Activated T-helper 1 cell treated with anti-CD3 and anti-CD28 coated beads, Interleukin-12 subunit alpha, Interleukin-12 subunit beta, Interleukin-2, Interleukin-4 antibody, amounts not matched to agents 30 ng/mL and 10 ng/mL and 1 ng/mL, durations not matched to agents 14 hours and 24 hours and 36 hours (primary cell): ENCODE measurements at regions not wholly inside any gene's neighbourhood (a gene's known extent, or its start where the extent isn't known, plus 50 kb on each side); places are given as distances from the start of the nearest gene placed in this dataset.

ENCODE experiments used
- DNase-seq: peaks from one replicate; pipeline ENCODE4 v3.0.0; 2021; ENCODE audit warnings: low spot score
- H3K27ac Mint-ChIP-seq: one replicate; pipeline ENCODE4 v1.8.0; 2021; ENCODE audit warnings: mild to moderate bottlenecking, mixed read lengths
- H3K27me3 Mint-ChIP-seq: one replicate; pipeline ENCODE4 v1.8.0; 2022; ENCODE audit warnings: mild to moderate bottlenecking, moderate library complexity, mixed read lengths; ENCODE audit not compliant: insufficient read depth
- H3K36me3 Mint-ChIP-seq: one replicate; pipeline ENCODE4 v1.8.0; 2021; ENCODE audit warnings: low read depth, mixed read lengths
- H3K4me1 Mint-ChIP-seq: one replicate; pipeline ENCODE4 v1.8.0; 2021; ENCODE audit warnings: low read depth, mixed read lengths
- H3K4me3 Mint-ChIP-seq: one replicate; pipeline ENCODE4 v1.8.0; 2021; ENCODE audit warnings: mild to moderate bottlenecking, moderate library complexity, mixed read lengths
- H3K9me3 Mint-ChIP-seq: one replicate; pipeline ENCODE4 v1.8.0; 2021; ENCODE audit warnings: mixed read lengths
- intact Hi-C: fragments of 100-400 bp; cut with micrococcal nuclease; formaldehyde crosslinking; loops from one replicate; pipeline ENCODE4 v1.15.1; 2024

- no peaks in the 10 kb centered on the region for H3K36me3 Mint-ChIP-seq
- H3K4me3 Mint-ChIP-seq: no peak overlapping the region
- no peak overlapping the region for H3K27ac Mint-ChIP-seq
- no peak for DNase-seq
- H3K9me3 Mint-ChIP-seq: no peaks in the 10 kb centered on the region
- no peaks in the 10 kb centered on the region for H3K27me3 Mint-ChIP-seq
- no peaks in the 10 kb centered on the region for H3K4me1 Mint-ChIP-seq
- intact Hi-C loops: no loop called here
These were observed 263.5 kb downstream of the YTHDC2 start for GRCh38 chr5:113776832-113777525.

GRCh38 chr5:113778147-113778546 lies 264.7 kb downstream of the YTHDC2 start:
- H3K27me3 Mint-ChIP-seq: no peaks in the 10 kb centered on the region
- intact Hi-C loops: no loop called here
- H3K27ac Mint-ChIP-seq: no peak overlapping the region
- no peak for DNase-seq
- H3K4me1 Mint-ChIP-seq: no peaks in the 10 kb centered on the region
- H3K9me3 Mint-ChIP-seq: no peaks in the 10 kb centered on the region
- H3K4me3 Mint-ChIP-seq: no peak overlapping the region
- H3K36me3 Mint-ChIP-seq: no peaks in the 10 kb centered on the region

- Mint-ChIP-seq H3K4me3 (no peak overlapping the region), H3K27me3 (peaks cover 2% of the 10 kb centered on the region), H3K27ac (no peak overlapping the region), H3K9me3 (no peaks in the 10 kb centered on the region), H3K36me3 (no peaks in the 10 kb centered on the region), H3K4me1 (no peaks in the 10 kb centered on the region)
- intact Hi-C loops: no loop called here
- DNase-seq: no peak
These were observed 274.7 kb downstream of the YTHDC2 start for GRCh38 chr5:113788141-113788655.

- no peaks in the 10 kb centered on the region for H3K4me1 Mint-ChIP-seq
- DNase-seq: no peak
- H3K36me3 Mint-ChIP-seq: no peaks in the 10 kb centered on the region
- H3K27me3 Mint-ChIP-seq: peaks cover 2% of the 10 kb centered on the region
- no peak overlapping the region for H3K4me3 Mint-ChIP-seq
- intact Hi-C loops: no loop called here
- no peak overlapping the region for H3K27ac Mint-ChIP-seq
- no peaks in the 10 kb centered on the region for H3K9me3 Mint-ChIP-seq
These were observed 276.3 kb downstream of the YTHDC2 start for GRCh38 chr5:113789769-113790168.

- no peaks in the 10 kb centered on the region for H3K4me1 Mint-ChIP-seq
- H3K4me3 Mint-ChIP-seq: no peak overlapping the region
- no peaks in the 10 kb centered on the region for H3K9me3 Mint-ChIP-seq
- peaks cover 2% of the 10 kb centered on the region for H3K27me3 Mint-ChIP-seq
- no peak for DNase-seq
- no peak overlapping the region for H3K27ac Mint-ChIP-seq
- H3K36me3 Mint-ChIP-seq: no peaks in the 10 kb centered on the region
- intact Hi-C loops: no loop called here
These were observed 279.3 kb downstream of the YTHDC2 start for GRCh38 chr5:113792806-113793205.

- no peak for DNase-seq
- Mint-ChIP-seq H3K9me3 (no peaks in the 10 kb centered on the region), H3K27ac (no peak overlapping the region), H3K36me3 (no peaks in the 10 kb centered on the region), H3K4me1 (no peaks in the 10 kb centered on the region), H3K4me3 (no peak overlapping the region), H3K27me3 (no peaks in the 10 kb centered on the region)
- intact Hi-C loops: no loop called here
These were observed 281.5 kb downstream of the YTHDC2 start for GRCh38 chr5:113794981-113795380.

GRCh38 chr5:113800686-113801085 lies 287.2 kb downstream of the YTHDC2 start:
- no peak overlapping the region for H3K27ac Mint-ChIP-seq
- H3K36me3 Mint-ChIP-seq: no peaks in the 10 kb centered on the region
- H3K4me1 Mint-ChIP-seq: no peaks in the 10 kb centered on the region
- H3K27me3 Mint-ChIP-seq: no peaks in the 10 kb centered on the region
- no peak overlapping the region for H3K4me3 Mint-ChIP-seq
- no peak for DNase-seq
- intact Hi-C loops: no loop called here
- H3K9me3 Mint-ChIP-seq: no peaks in the 10 kb centered on the region

- no peak for DNase-seq
- no peaks in the 10 kb centered on the region for H3K36me3 Mint-ChIP-seq
- intact Hi-C loops: no loop called here
- H3K27me3 Mint-ChIP-seq: no peaks in the 10 kb centered on the region
- no peaks in the 10 kb centered on the region for H3K9me3 Mint-ChIP-seq
- H3K27ac Mint-ChIP-seq: no peak overlapping the region
- H3K4me3 Mint-ChIP-seq: no peak overlapping the region
- no peaks in the 10 kb centered on the region for H3K4me1 Mint-ChIP-seq
These were observed 290.8 kb downstream of the YTHDC2 start for GRCh38 chr5:113804264-113804663.

GRCh38 chr5:113804943-113805342 lies 291.4 kb downstream of the YTHDC2 start:
- H3K4me3 Mint-ChIP-seq: no peak overlapping the region
- H3K27me3 Mint-ChIP-seq: no peaks in the 10 kb centered on the region
- H3K27ac Mint-ChIP-seq: no peak overlapping the region
- no peaks in the 10 kb centered on the region for H3K9me3 Mint-ChIP-seq
- intact Hi-C loops: no loop called here
- no peak for DNase-seq
- H3K4me1 Mint-ChIP-seq: no peaks in the 10 kb centered on the region
- H3K36me3 Mint-ChIP-seq: no peaks in the 10 kb centered on the region

GRCh38 chr5:113806250-113806649 lies 292.8 kb downstream of the YTHDC2 start:
- H3K27me3 Mint-ChIP-seq: no peaks in the 10 kb centered on the region
- H3K36me3 Mint-ChIP-seq: no peaks in the 10 kb centered on the region
- DNase-seq: no peak
- no peak overlapping the region for H3K27ac Mint-ChIP-seq
- H3K4me3 Mint-ChIP-seq: no peak overlapping the region
- intact Hi-C loops: no loop called here
- no peaks in the 10 kb centered on the region for H3K4me1 Mint-ChIP-seq
- H3K9me3 Mint-ChIP-seq: no peaks in the 10 kb centered on the region

GRCh38 chr5:113806904-113807303 lies 293.4 kb downstream of the YTHDC2 start:
- DNase-seq: no peak
- H3K36me3 Mint-ChIP-seq: no peaks in the 10 kb centered on the region
- no peaks in the 10 kb centered on the region for H3K9me3 Mint-ChIP-seq
- H3K27me3 Mint-ChIP-seq: no peaks in the 10 kb centered on the region
- H3K27ac Mint-ChIP-seq: no peak overlapping the region
- intact Hi-C loops: no loop called here
- no peaks in the 10 kb centered on the region for H3K4me1 Mint-ChIP-seq
- no peak overlapping the region for H3K4me3 Mint-ChIP-seq

- H3K27me3 Mint-ChIP-seq: no peaks in the 10 kb centered on the region
- H3K9me3 Mint-ChIP-seq: no peaks in the 10 kb centered on the region
- no peak overlapping the region for H3K4me3 Mint-ChIP-seq
- no peak for DNase-seq
- no peaks in the 10 kb centered on the region for H3K4me1 Mint-ChIP-seq
- intact Hi-C loops: no loop called here
- no peaks in the 10 kb centered on the region for H3K36me3 Mint-ChIP-seq
- no peak overlapping the region for H3K27ac Mint-ChIP-seq
These were observed 294.0 kb downstream of the YTHDC2 start for GRCh38 chr5:113807427-113807991.

- DNase-seq: no peak
- H3K27me3 Mint-ChIP-seq: no peaks in the 10 kb centered on the region
These were observed 295.5 kb downstream of the YTHDC2 start for GRCh38 chr5:113808956-113809355.

More at GRCh38 chr5:113808956-113809355, 295.5 kb downstream of the YTHDC2 start:
- H3K4me3 Mint-ChIP-seq: no peak overlapping the region
- no peaks in the 10 kb centered on the region for H3K9me3 Mint-ChIP-seq
- no peak overlapping the region for H3K27ac Mint-ChIP-seq
- no peaks in the 10 kb centered on the region for H3K4me1 Mint-ChIP-seq
- H3K36me3 Mint-ChIP-seq: no peaks in the 10 kb centered on the region
- intact Hi-C loops: no loop called here
